Type B pancreatic cell (in vitro differentiated cells): ENCODE measurements at regions not wholly inside any gene's neighbourhood (a gene's known extent, or its start where the extent isn't known, plus 50 kb on each side); places are given as distances from the start of the nearest gene placed in this dataset.

Source experiments
- DNase-seq: peaks from one replicate; pipeline ENCODE4 v3.0.0; 2021; ENCODE audit warnings: mixed read lengths; ENCODE audit not compliant: unreplicated experiment; ENCODE audit errors: extremely low spot score
- H3K27ac Mint-ChIP-seq: 2 replicates; pipeline ENCODE4 v1.8.0; 2021; ENCODE audit warnings: mild to moderate bottlenecking, mixed read lengths
- H3K27me3 Mint-ChIP-seq: 2 replicates; pipeline ENCODE4 v1.8.0; 2021; ENCODE audit warnings: mixed read lengths
- H3K36me3 Mint-ChIP-seq: 2 replicates; pipeline ENCODE4 v1.8.0; 2021; ENCODE audit warnings: mixed read lengths
- H3K4me1 Mint-ChIP-seq: one replicate; pipeline ENCODE4 v1.8.0; 2021; ENCODE audit warnings: mixed read lengths; ENCODE audit not compliant: unreplicated experiment
- H3K4me3 Mint-ChIP-seq: 2 replicates; pipeline ENCODE4 v1.8.0; 2021; ENCODE audit warnings: mild to moderate bottlenecking, mixed read lengths
- H3K9me3 Mint-ChIP-seq: 2 replicates; pipeline ENCODE4 v1.8.0; 2021; ENCODE audit warnings: mixed read lengths
- CTCF ChIP-seq: fragments of 200-600 bp; sonication (generic); conservative IDR thresholded peaks from 2 replicates; pipeline ENCODE4 v1.5.0; 2021; ENCODE audit warnings: antibody characterized with exemption, mild to moderate bottlenecking

- DNase-seq = no peak
- Mint-ChIP-seq H3K27me3 (peaks cover 3% of the 10 kb centered on the region), H3K4me1 (no peaks in the 10 kb centered on the region), H3K27ac (no peak overlapping the region), H3K9me3 (no peaks in the 10 kb centered on the region), H3K36me3 (no peaks in the 10 kb centered on the region), H3K4me3 (no peak overlapping the region)
- no peak for TF ChIP-seq CTCF
Measured at GRCh38 chr11:111444040-111444439, 65.0 kb upstream of the POU2AF1 start.

DNA sequence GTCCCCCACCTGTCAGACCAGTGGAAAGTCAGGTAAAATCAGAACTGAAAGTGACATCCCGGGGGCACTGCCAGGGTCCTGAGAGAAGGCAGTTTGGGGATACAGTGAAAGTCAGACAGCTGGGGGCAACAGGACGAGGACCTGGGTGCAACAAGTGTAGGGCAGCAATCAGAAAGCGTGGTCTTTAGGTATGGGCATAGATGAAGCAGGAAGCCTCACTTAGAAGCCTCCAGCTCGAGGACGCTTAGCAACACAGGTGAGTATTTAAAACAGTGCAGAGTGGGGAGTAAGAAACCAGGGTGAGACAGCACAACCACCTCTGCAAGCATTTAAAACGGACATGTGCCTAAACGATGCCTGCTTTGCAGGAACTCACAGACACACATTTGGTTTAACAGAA is 64.6 kb upstream of the POU2AF1 start:
- Mint-ChIP-seq H3K4me3 (no peak overlapping the region), H3K4me1 (peaks cover 1% of the 10 kb centered on the region), H3K36me3 (no peaks in the 10 kb centered on the region), H3K27ac (no peak overlapping the region), H3K9me3 (no peaks in the 10 kb centered on the region), H3K27me3 (peaks cover 3% of the 10 kb centered on the region)
- no peak for TF ChIP-seq CTCF
- DNase-seq = no peak

DNA sequence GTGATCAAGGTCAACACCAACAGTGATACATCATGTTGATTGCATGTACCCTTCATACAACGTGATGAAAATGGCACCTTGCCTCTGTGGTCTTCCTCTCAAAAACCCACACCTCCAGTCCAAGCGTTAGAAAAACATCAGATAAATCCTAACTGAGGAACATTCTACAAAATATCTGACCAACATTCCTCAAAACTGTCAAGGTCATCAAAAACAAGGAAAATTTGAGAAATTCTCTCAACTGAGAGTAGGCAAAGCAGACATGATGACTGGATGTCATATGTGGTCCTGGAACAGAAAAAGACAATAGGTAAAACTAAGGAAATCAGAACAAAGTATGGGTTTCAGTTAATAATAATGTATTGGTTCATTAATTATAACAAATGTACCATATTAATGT is 64.0 kb upstream of the POU2AF1 start:
- no peak overlapping the region for H3K27ac Mint-ChIP-seq
- peaks cover 3% of the 10 kb centered on the region for H3K27me3 Mint-ChIP-seq
- no peak overlapping the region for H3K4me3 Mint-ChIP-seq
- no peaks in the 10 kb centered on the region for H3K36me3 Mint-ChIP-seq
- no peaks in the 10 kb centered on the region for H3K9me3 Mint-ChIP-seq
- DNase-seq = no peak
- peaks cover 6% of the 10 kb centered on the region for H3K4me1 Mint-ChIP-seq
- no peak for TF ChIP-seq CTCF

DNA sequence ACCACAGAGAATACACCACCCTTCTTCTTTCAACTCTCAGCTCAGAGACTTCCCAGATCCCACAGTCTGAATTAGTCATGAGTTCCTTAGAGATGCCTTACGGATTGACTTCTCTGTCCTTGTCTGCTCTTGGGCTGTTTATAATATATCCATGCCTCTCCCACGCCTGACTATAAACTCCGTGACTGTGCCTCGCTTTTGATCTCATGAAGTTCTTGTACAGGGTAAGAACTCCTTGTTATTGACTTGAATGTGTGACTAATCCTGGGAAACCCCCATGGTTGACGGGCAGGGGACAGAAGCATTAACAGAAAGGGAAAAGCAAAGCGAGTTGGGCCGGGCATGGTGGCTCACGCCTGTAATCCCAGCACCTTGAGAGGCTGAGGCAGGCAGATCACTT is 62.4 kb upstream of the POU2AF1 start:
- no peaks in the 10 kb centered on the region for H3K9me3 Mint-ChIP-seq

GRCh38 chr11:111440416-111441205 is 61.5 kb upstream of the POU2AF1 start:
- no peak for TF ChIP-seq CTCF
- H3K4me1 Mint-ChIP-seq = peaks cover 24% of the 10 kb centered on the region
- DNase-seq = no peak
- H3K27ac Mint-ChIP-seq = no peak overlapping the region
- H3K4me3 Mint-ChIP-seq = no peak overlapping the region
- no peaks in the 10 kb centered on the region for H3K9me3 Mint-ChIP-seq
- H3K36me3 Mint-ChIP-seq = no peaks in the 10 kb centered on the region
- H3K27me3 Mint-ChIP-seq = peaks cover 7% of the 10 kb centered on the region

More for the DNA sequence above, 62.4 kb upstream of the POU2AF1 start:
- TF ChIP-seq CTCF = no peak
- Mint-ChIP-seq H3K36me3 (no peaks in the 10 kb centered on the region), H3K27me3 (peaks cover 7% of the 10 kb centered on the region), H3K4me1 (peaks cover 19% of the 10 kb centered on the region), H3K4me3 (no peak overlapping the region), H3K27ac (no peak overlapping the region)
- DNase-seq = no peak
